GM18858 (cell line): ENCODE measurements at regions not wholly inside any gene's neighbourhood (a gene's known extent, or its start where the extent isn't known, plus 50 kb on each side); places are given as distances from the start of the nearest gene placed in this dataset.

Experiments
- ATAC-seq: cut with Tn5 transposase; IDR thresholded peaks from one replicate; pipeline ENCODE4 v1.9.1; 2021; ENCODE audit not compliant: unreplicated experiment

- ATAC-seq = no peak
These were observed 77.6 kb upstream of the SYT6 start for GRCh38 chr1:114231301-114231700.

GRCh38 chr1:114229368-114229767, 75.7 kb upstream of the SYT6 start:
- ATAC-seq = no peak

GRCh38 chr1:114227059-114227458, 73.4 kb upstream of the SYT6 start:
- ATAC-seq = no peak

GRCh38 chr1:114224196-114224907, 70.7 kb upstream of the SYT6 start:
- no peak for ATAC-seq

GRCh38 chr1:114222920-114223319, 69.3 kb upstream of the SYT6 start:
- no peak for ATAC-seq

- ATAC-seq = no peak
These were observed 65.7 kb upstream of the SYT6 start for GRCh38 chr1:114219172-114219868.

- ATAC-seq = no peak
These were observed 64.9 kb upstream of the SYT6 start for GRCh38 chr1:114218361-114219171.

- no peak for ATAC-seq
These were observed 62.9 kb upstream of the SYT6 start for GRCh38 chr1:114216431-114217173.

- ATAC-seq = no peak
These were observed 61.8 kb upstream of the SYT6 start for GRCh38 chr1:114215436-114215835.

GRCh38 chr1:114214016-114214415, 60.3 kb upstream of the SYT6 start:
- no peak for ATAC-seq

- ATAC-seq = no peak
These were observed 56.3 kb upstream of the SYT6 start for GRCh38 chr1:114209971-114210370.

- ATAC-seq = no peak
These were observed 55.0 kb upstream of the SYT6 start for GRCh38 chr1:114208714-114209113.

GRCh38 chr1:114208106-114208505, 54.4 kb upstream of the SYT6 start:
- no peak for ATAC-seq

GRCh38 chr1:114207635-114208034, 54.0 kb upstream of the SYT6 start:
- ATAC-seq = no peak

- ATAC-seq = no peak
These were observed 52.7 kb upstream of the SYT6 start for GRCh38 chr1:114206392-114206791.

- no peak for ATAC-seq
These were observed 50.0 kb upstream of the SYT6 start for GRCh38 chr1:114203595-114204128.
